Hypothalamus (tissue), 51 donors: ENCODE measurements at regions not wholly inside any gene's neighbourhood (a gene's known extent, or its start where the extent isn't known, plus 50 kb on each side); places are given as distances from the start of the nearest gene placed in this dataset.
A peak's percentile ranks its signal among the peaks of the same experiment; 100 is the strongest.

Experiments used
- DNase-seq, 51 donors: peaks; one replicate each; lab custom pipeline; 2025; lab: John Stamatoyannopoulos, UW

DNA sequence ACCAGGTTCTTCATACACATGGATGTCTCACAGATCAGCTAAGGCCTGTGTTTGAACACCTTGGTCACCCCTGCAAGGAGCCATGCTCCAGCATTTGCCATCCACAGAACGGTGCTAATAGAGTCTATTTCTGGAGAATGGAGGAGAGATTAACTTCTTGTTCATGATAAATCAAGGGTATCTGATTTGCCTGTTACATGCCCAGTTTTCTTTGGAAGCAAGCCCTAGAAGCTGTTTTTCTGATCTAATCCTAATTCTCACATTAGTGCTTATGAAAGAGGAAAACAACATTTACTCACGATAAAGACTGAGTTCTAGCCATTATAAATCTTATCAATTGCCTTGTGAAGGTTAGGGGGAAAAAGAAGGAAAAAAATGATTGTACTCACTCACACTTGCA lies 119.6 kb upstream of the DTNA start:
- DNase-seq: no peak

- no peak for DNase-seq
These were observed 118.1 kb upstream of the DTNA start for GRCh38 chr18:34591920-34592444.

- DNase-seq: no peak
These were observed 117.6 kb upstream of the DTNA start for GRCh38 chr18:34592481-34592880.

GRCh38 chr18:34592961-34593382 lies 117.1 kb upstream of the DTNA start:
- DNase-seq: peak in 38 of 51 donors; percentile 0 to 73 (median 40)

DNA sequence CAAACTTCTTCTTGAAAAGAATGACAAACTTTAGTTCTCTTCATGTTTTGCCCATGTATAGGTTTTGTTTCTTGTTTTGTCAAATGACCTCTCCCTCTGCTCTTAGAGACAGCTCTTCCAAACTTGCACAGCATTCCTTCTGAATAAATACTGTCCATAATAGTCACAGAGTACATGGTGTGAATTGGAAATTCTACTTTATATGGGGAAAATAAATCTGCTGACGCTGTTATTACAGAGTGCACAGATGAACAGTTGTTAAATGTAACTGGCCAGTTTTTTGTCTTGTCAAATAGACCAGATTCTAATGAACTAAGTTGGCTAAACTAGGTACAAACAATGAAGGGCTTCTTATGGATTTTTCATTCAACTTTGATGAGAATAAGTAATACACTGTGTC lies 115.8 kb upstream of the DTNA start:
- peak in 2 of 51 donors; percentile 7 to 36 for DNase-seq

GRCh38 chr18:34595690-34596089 lies 114.4 kb upstream of the DTNA start:
- DNase-seq: peak in 4 of 51 donors; percentile 3 to 20 (median 10)

- no peak for DNase-seq
These were observed 111.9 kb upstream of the DTNA start for GRCh38 chr18:34598120-34598635.

GRCh38 chr18:34600158-34600557 lies 109.9 kb upstream of the DTNA start:
- no peak for DNase-seq

GRCh38 chr18:34600874-34601656 lies 109.0 kb upstream of the DTNA start:
- no peak for DNase-seq

- no peak for DNase-seq
These were observed 105.5 kb upstream of the DTNA start for GRCh38 chr18:34604591-34604990.

DNA sequence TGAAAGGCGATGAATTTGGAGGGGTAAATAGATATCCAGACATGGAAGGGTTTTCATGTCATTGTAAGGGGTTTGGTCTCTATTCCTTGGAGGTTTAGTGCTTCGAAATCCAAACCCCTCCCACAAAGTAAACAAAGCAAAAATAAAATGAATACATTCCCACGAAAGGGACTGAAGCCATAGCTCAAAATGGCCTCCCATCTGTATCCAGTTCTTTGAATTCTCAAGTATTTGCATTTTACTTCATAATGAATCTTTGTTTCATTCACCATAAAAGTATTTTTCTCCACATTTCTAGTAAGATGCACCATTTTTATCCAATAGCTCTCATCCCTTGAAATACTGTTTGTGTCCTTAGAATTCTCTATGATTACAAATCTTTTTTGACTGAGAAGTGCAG lies 103.2 kb upstream of the DTNA start:
- DNase-seq: no peak

DNA sequence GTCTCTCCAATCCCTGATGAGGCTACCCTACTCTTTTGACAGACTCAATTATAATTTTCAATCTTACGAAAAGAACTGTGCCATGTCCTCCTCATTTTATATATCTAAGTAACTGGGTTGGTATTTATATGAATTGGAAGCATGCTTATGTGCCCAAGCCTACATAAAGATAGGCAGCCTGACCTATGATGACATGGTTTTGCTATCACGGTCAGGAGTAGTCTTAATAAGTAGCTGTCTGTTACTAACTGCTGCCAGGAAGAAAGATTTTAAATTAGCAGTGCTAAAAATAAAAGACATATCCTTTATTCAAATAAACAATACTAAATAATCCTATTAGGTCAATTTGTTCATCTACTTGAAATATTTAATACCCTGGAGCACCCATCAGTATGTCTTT lies 102.0 kb upstream of the DTNA start:
- DNase-seq: no peak

GRCh38 chr18:34609986-34610648 lies 100.0 kb upstream of the DTNA start:
- DNase-seq: no peak

- DNase-seq: peak in 1 of 51 donors; percentile 1
These were observed 98.2 kb upstream of the DTNA start for GRCh38 chr18:34611904-34612303.

- no peak for DNase-seq
These were observed 89.7 kb upstream of the DTNA start for GRCh38 chr18:34620258-34620861.

DNA sequence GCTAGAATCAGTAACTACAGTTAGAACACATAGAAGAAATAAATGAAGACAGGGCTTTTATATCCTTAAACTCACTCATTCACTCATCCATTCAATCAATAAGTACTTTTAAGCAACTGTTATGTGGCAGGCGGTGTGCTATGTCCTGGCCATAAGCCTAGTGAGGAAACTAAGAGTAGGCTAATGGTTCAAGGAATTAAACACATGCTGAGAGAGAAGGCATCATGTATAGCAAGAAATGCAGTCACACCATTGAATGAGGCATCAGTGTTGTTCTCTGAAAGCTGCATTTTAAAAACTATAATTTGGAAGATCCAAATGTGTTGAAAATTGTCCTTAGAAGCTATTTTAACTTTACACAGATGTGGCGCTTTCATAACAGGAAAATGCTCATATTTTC lies 86.5 kb upstream of the DTNA start:
- no peak for DNase-seq

DNA sequence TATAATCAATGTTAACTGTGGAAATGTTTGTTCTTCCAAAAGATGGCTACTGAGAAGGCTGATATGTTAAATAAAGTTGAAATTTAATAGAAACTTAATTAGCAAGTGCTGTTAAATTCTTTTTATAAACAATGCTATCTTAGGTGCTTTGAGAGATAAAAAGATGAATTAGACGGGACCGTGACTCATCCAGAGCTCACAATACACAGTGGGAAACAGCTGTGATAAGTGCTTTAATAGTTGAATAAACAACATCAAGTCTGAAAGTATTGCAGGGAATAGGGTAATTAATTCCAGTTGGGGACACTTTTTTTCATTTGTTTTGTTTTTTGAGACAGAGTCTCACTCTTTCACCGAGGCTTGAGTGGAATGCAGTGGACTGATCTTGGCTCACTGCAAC lies 85.5 kb upstream of the DTNA start:
- DNase-seq: no peak

DNA sequence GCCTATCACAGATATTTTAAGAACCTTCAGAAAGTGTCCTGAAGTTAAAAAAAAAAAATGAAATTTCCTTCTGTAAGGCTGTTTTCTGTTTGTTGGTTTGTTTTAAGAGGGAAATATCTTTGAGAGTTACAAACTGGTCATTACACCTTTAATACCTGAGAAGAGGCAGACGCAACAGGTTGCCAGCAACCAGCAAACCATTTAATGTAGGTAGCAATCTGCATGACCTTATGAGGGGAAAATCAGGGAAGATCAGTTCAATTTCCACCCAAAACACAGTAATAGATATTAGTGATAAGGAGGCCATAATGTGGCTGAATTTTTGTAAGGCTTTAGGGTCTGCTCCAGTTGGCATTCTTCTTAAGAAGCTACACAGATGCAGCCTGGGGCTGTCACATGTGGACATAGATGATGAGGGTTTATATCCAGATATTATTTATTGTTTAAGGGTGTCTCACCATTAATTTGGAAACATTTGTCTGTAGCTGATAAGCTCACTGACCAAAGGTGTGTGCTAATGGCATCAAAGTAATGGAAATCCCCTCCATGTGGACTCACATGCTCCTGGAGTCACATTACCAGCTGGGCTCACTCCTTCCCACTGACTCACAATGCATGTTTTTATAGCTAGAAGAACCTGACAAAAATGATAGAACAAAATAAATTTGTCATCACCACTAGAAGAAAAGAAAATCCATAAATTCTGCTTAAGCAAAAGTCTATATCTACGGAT lies 83.5 kb upstream of the DTNA start:
- no peak for DNase-seq

- DNase-seq: no peak
These were observed 82.8 kb upstream of the DTNA start for GRCh38 chr18:34627137-34627920.
